ENCODE measurements at regions not wholly inside any gene's neighbourhood (a gene's known extent, or its start where the extent isn't known, plus 50 kb on each side); places are given as distances from the start of the nearest gene placed in this dataset.

DNA sequence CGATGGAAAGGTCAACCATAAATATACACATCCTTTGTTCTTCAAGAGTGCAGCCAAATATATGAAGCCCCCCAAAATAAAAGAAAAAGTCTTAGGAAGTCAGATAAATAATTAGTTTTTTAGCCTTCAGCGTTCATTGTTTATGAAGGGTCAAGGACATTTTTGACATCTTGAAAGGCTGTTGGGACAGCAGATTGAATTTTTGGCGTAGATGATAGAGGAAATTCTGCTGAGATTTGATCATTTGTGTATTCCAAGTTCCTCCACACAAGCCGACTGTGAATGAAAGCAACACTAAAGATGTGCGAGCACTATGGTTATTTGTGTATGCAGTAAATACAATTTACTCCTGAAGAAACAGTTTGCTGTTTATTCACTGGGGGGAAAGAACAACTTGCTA lies 177.8 kb upstream of the PARD3B start:
- TF ChIP-seq POLR2A (IDR thresholded peaks at IDR 0.05) = no peak
- TF ChIP-seq, protein P1, sequence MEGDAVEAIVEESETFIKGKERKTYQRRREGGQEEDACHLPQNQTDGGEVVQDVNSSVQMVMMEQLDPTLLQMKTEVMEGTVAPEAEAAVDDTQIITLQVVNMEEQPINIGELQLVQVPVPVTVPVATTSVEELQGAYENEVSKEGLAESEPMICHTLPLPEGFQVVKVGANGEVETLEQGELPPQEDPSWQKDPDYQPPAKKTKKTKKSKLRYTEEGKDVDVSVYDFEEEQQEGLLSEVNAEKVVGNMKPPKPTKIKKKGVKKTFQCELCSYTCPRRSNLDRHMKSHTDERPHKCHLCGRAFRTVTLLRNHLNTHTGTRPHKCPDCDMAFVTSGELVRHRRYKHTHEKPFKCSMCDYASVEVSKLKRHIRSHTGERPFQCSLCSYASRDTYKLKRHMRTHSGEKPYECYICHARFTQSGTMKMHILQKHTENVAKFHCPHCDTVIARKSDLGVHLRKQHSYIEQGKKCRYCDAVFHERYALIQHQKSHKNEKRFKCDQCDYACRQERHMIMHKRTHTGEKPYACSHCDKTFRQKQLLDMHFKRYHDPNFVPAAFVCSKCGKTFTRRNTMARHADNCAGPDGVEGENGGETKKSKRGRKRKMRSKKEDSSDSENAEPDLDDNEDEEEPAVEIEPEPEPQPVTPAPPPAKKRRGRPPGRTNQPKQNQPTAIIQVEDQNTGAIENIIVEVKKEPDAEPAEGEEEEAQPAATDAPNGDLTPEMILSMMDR (IDR thresholded peaks at IDR 0.05) = no peak

Data from uterus (tissue), 2 donors.